Mesendoderm (in vitro differentiated cells): ENCODE measurements at regions not wholly inside any gene's neighbourhood (a gene's known extent, or its start where the extent isn't known, plus 50 kb on each side); places are given as distances from the start of the nearest gene placed in this dataset.
"Not testable (repeated sequence)": the region's sequence is repeated elsewhere in the genome, so short reads cannot be mapped to it uniquely, and the experiment has no call there.

ENCODE experiments used
- DNase-seq: peaks from one replicate; pipeline ENCODE4 v3.0.0; 2013
- H2AK5ac ChIP-seq: 2 replicates; pipeline ENCODE4 v1.6.1; 2013; ENCODE audit warnings: low read length, inconsistent platforms
- H2BK120ac ChIP-seq: 2 replicates; pipeline ENCODE4 v1.6.1; 2013; ENCODE audit warnings: low read depth, mild to moderate bottlenecking, low read length, moderate library complexity, mixed read lengths
- H2BK15ac ChIP-seq: replicated peaks from 2 replicates; pipeline ENCODE4 v1.6.1; 2013; ENCODE audit warnings: low read depth, mild to moderate bottlenecking, moderate library complexity
- H2BK5ac ChIP-seq: 2 replicates; pipeline ENCODE4 v1.6.1; 2013; ENCODE audit warnings: low read length, inconsistent platforms
- H3K18ac ChIP-seq: 2 replicates; pipeline ENCODE4 v1.6.1; 2013; ENCODE audit warnings: mild to moderate bottlenecking, low read length, mixed read lengths
- H3K23ac ChIP-seq: one replicate; pipeline ENCODE4 v1.6.1; 2013; ENCODE audit warnings: low read length
- H3K27ac ChIP-seq: 2 replicates; pipeline ENCODE4 v1.5.1; 2013; ENCODE audit warnings: low read depth, mild to moderate bottlenecking, inconsistent platforms, low read length, moderate library complexity
- H3K27me3 ChIP-seq: 2 replicates; pipeline ENCODE4 v1.6.1; 2013; ENCODE audit warnings: low read length, control low read depth, mild to moderate bottlenecking, inconsistent platforms; ENCODE audit not compliant: insufficient read depth, poor library complexity
- H3K36me3 ChIP-seq: 2 replicates; pipeline ENCODE4 v1.6.1; 2013; ENCODE audit warnings: low read length, inconsistent platforms; ENCODE audit not compliant: control insufficient read depth, insufficient read depth
- H3K4ac ChIP-seq: one replicate; pipeline ENCODE4 v1.6.1; 2013; ENCODE audit warnings: low read depth, mild to moderate bottlenecking, low read length, moderate library complexity
- H3K4me1 ChIP-seq: 2 replicates; pipeline ENCODE4 v1.6.1; 2013; ENCODE audit warnings: low read depth, low read length, inconsistent platforms; ENCODE audit not compliant: control insufficient read depth
- H3K4me2 ChIP-seq: 2 replicates; pipeline ENCODE4 v1.6.1; 2013; ENCODE audit warnings: low read length
- H3K4me3 ChIP-seq: 2 replicates; pipeline ENCODE4 v1.5.1; 2013; ENCODE audit warnings: mild to moderate bottlenecking, low read length
- H3K56ac ChIP-seq: one replicate; pipeline ENCODE4 v1.6.1; 2013; ENCODE audit warnings: low read length
- H3K79me1 ChIP-seq: 2 replicates; pipeline ENCODE4 v1.6.1; 2013; ENCODE audit warnings: low read length, inconsistent platforms
- H3K79me2 ChIP-seq: 2 replicates; pipeline ENCODE4 v1.6.1; 2013; ENCODE audit warnings: mild to moderate bottlenecking, low read length; ENCODE audit not compliant: control insufficient read depth, insufficient read depth
- H3K9ac ChIP-seq: 2 replicates; pipeline ENCODE4 v1.6.1; 2013; ENCODE audit warnings: low read length, inconsistent platforms
- H4K5ac ChIP-seq: one replicate; pipeline ENCODE4 v1.6.1; 2013; ENCODE audit warnings: low read length
- H4K8ac ChIP-seq: one replicate; pipeline ENCODE4 v1.6.1; 2013; ENCODE audit warnings: low read depth, mild to moderate bottlenecking, control low read depth, low read length, moderate library complexity
- WGBS: extraction: QIAGEN DNeasy Blood & Tissue Kit; methylation state at CpG from one replicate; pipeline ENCODE4 v1.1.7; 2013; ENCODE audit warnings: low lambda C conversion rate, missing lambda C conversion rate; ENCODE audit not compliant: insufficient coverage; ENCODE audit errors: extremely low coverage; 5-methylcytosine and 5-hydroxymethylcytosine counted together

DNA sequence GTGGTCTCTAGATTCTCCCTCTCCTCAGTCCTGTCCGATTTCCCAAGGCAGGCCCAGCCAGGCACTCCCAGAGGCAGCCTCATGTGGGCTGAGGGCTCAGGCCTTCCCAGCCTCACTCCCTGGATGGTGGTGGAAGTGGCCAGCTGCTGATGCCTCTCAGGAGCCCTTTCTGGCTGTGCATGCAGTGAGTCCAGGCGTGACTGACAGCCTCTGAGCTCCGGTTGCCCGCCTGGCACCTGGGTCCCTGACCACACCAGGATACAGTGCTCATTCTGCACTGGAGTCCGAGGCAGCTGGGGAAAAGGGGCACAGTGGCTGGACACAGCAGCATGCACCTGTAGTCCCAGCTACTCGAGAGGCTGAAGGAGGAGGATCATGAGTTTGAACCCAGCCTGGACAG lies 132.6 kb downstream of the CUL2 start:
- no peak for DNase-seq
- Histone ChIP-seq H2BK15ac (no peak overlapping the region), H3K9ac (no peak overlapping the region), H2BK120ac (no peak overlapping the region), H3K27me3 (no peaks in the 10 kb centered on the region), H3K36me3 (no peaks in the 10 kb centered on the region), H4K8ac (no peak overlapping the region), H3K4me3 (no peak overlapping the region), H3K4me1 (no peaks in the 10 kb centered on the region), H2BK5ac (no peak overlapping the region), H3K56ac (no peak overlapping the region), H3K79me2 (no peaks in the 10 kb centered on the region), H3K23ac (no peak overlapping the region), H3K79me1 (no peaks in the 10 kb centered on the region), H3K4ac (no peak overlapping the region), H3K4me2 (no peak overlapping the region), H3K27ac (no peak overlapping the region), H3K18ac (no peak overlapping the region), H2AK5ac (no peak overlapping the region), H4K5ac (no peak overlapping the region)
- no CpG with 5 or more reads among the region's 6 CpGs for WGBS

DNA sequence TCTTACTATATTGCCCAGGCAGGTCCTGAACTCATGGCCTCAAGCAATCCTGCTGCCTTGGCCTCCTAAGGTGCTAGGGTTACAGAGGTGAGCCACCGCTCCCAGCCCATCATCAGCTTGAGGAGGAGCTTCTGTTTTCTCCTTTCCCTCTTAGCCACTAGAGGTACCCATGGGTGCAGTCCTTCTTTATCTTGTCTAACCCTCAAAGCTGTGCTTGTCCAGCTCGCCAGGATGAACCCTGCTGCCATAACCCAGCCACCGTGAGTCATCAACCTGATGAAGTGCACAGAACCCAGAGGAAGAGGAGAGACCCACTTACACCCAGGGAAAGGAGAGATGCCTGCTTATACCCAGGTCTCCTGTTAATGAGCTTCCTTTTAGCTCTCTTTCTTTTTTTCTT lies 133.4 kb downstream of the CUL2 start:
- Histone ChIP-seq H3K18ac (no peak overlapping the region), H3K27ac (no peak overlapping the region), H3K27me3 (no peaks in the 10 kb centered on the region), H4K8ac (no peak overlapping the region), H3K23ac (no peak overlapping the region), H3K4me2 (no peak overlapping the region), H2AK5ac (no peak overlapping the region), H2BK15ac (no peak overlapping the region), H3K79me1 (no peaks in the 10 kb centered on the region), H3K4ac (no peak overlapping the region), H3K79me2 (no peaks in the 10 kb centered on the region), H4K5ac (no peak overlapping the region), H3K56ac (no peak overlapping the region), H3K4me3 (no peak overlapping the region), H3K9ac (no peak overlapping the region), H2BK5ac (no peak overlapping the region), H2BK120ac (no peak overlapping the region), H3K36me3 (no peaks in the 10 kb centered on the region), H3K4me1 (no peaks in the 10 kb centered on the region)
- DNase-seq: no peak
- WGBS: no CpG with 5 or more reads among the region's 3 CpGs

DNA sequence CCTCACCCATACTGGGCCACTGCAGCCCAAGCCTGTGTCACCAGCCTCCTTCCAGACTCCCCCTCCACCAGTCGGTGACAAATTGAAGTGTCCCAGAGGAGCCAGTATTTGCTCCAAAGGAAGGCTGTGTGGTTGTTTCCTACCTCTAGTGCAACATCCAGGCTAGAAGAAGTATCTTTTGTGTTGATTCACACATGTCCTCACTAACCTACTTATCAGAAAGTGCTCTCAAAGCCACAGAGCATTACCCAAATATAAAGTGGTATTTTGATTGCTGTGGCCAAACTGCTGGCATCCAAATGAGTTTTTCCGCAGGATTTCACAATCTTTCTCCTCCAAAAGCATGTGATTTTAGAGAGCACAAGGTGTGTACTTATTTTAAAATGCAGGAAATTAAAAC lies 134.8 kb downstream of the CUL2 start:
- no CpG with 5 or more reads among the region's 2 CpGs for WGBS
- no peak overlapping the region for H3K9ac ChIP-seq
- H3K27me3 ChIP-seq: no peaks in the 10 kb centered on the region
- H3K18ac ChIP-seq: no peak overlapping the region
- no peak overlapping the region for H2BK120ac ChIP-seq
- no peaks in the 10 kb centered on the region for H3K79me2 ChIP-seq
- no peak overlapping the region for H3K4me3 ChIP-seq
- no peak for DNase-seq
- no peak overlapping the region for H2AK5ac ChIP-seq
- H3K56ac ChIP-seq: no peak overlapping the region
- no peak overlapping the region for H3K23ac ChIP-seq
- H3K79me1 ChIP-seq: no peaks in the 10 kb centered on the region
- no peak overlapping the region for H3K27ac ChIP-seq
- H2BK15ac ChIP-seq: no peak overlapping the region
- H3K36me3 ChIP-seq: no peaks in the 10 kb centered on the region
- no peak overlapping the region for H4K8ac ChIP-seq
- no peak overlapping the region for H3K4me2 ChIP-seq
- H4K5ac ChIP-seq: no peak overlapping the region
- H3K4me1 ChIP-seq: no peaks in the 10 kb centered on the region
- H3K4ac ChIP-seq: no peak overlapping the region
- H2BK5ac ChIP-seq: no peak overlapping the region

DNA sequence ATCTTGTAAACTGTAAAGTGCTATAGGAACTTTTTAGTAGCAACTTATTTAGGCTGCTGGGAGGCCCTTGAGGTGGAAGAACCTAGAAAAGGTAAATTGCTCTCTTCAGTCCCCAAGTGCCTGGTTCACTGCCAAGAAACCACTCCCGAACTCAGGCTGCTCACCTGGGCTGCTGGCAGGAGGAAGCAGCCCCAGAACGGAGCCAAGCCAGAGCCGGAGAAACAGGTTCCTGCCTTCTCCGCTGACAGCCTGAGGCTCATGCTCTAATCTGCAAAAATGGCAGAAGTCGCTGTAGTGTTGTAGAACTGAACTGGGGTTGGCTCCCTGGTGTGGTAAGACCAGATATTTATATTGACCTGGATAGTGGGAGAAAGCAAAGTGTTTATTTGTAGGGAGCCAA lies 136.0 kb downstream of the CUL2 start:
- Histone ChIP-seq H3K79me2 (no peaks in the 10 kb centered on the region), H3K23ac (no peak overlapping the region), H3K18ac (no peak overlapping the region), H3K27ac (no peak overlapping the region), H2BK15ac (no peak overlapping the region), H3K9ac (no peak overlapping the region), H3K4me2 (no peak overlapping the region), H2BK120ac (no peak overlapping the region), H3K79me1 (no peaks in the 10 kb centered on the region), H4K8ac (no peak overlapping the region), H3K4me1 (no peaks in the 10 kb centered on the region), H3K36me3 (no peaks in the 10 kb centered on the region), H3K27me3 (no peaks in the 10 kb centered on the region), H3K4me3 (no peak overlapping the region), H3K56ac (no peak overlapping the region), H2BK5ac (no peak overlapping the region), H3K4ac (no peak overlapping the region), H2AK5ac (no peak overlapping the region), H4K5ac (no peak overlapping the region)
- no CpG with 5 or more reads among the region's 5 CpGs for WGBS
- DNase-seq: peak; percentile 54

DNA sequence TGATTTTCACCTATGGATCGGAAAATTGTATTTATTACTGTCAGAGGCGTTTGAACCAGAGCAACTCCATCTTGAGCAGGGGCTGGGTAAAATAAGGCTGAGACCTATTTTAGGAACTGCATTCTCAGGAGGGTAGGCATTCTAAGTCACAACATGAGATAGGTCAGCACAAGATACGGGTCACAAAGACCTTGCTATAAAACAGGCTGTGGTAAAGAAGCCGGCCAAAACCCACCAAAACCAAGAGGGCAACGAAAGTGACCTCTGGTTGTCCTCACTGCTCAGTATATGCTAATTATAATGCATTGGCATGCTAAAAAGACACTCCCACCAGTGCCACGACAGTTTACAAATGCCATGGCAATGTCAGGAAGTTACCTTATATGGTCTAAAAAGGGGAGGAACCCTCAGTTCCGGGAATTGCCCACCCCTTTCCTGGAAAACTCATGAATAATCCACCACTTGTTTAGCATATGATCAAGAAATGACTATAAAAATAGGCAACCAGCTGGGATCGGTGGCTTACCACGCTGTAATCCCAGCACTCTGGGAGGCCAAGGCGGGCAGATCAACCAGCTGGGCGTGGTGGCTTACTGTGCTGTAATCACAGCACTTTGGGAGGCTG lies 136.3 kb upstream of the PARD3 start:
- not testable (repeated sequence) for H3K27ac ChIP-seq, H4K5ac ChIP-seq, H3K4me2 ChIP-seq, H3K79me1 ChIP-seq, H3K27me3 ChIP-seq, H2BK5ac ChIP-seq, H4K8ac ChIP-seq, H2AK5ac ChIP-seq, H2BK120ac ChIP-seq, H3K56ac ChIP-seq, H3K36me3 ChIP-seq, H3K23ac ChIP-seq, H3K79me2 ChIP-seq, H3K4me1 ChIP-seq, DNase-seq, H2BK15ac ChIP-seq, H3K4me3 ChIP-seq, H3K9ac ChIP-seq, H3K18ac ChIP-seq, H3K4ac ChIP-seq
- WGBS: no CpG with 5 or more reads among the region's 11 CpGs

DNA sequence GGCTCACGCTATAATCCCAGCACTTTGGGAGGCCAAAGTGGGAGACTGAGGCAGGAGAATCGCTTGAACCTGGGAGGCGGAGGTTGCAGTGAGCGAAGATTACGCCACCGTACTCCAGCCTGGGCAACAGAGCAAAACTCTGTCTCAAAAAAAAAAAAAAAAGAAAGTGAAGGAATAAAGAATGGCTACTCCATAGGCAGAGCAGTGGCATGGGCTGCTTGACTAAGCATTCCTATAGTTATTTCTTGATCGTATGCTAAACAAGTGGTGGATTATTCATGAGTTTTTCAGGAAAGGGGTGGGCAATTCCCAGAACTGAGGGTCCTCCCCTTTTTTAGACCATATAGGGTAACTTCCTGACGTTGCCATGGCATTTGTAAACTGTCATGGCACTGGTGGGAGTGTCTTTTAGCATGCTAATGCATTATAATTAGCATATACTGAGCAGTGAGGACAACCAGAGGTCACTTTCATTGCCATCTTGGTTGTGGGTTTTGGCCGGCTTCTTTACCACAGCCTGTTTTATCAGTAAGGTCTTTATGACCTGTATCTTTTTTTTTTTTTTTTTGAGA lies 130.9 kb upstream of the PARD3 start:
- H4K8ac ChIP-seq, H3K79me1 ChIP-seq, H4K5ac ChIP-seq, DNase-seq, H3K36me3 ChIP-seq, H2BK5ac ChIP-seq, H2BK15ac ChIP-seq, H3K27me3 ChIP-seq, H2AK5ac ChIP-seq, H3K4me2 ChIP-seq, H3K27ac ChIP-seq, H3K18ac ChIP-seq, H2BK120ac ChIP-seq, H3K56ac ChIP-seq, H3K23ac ChIP-seq, H3K4ac ChIP-seq, H3K9ac ChIP-seq, H3K4me3 ChIP-seq, H3K79me2 ChIP-seq: not testable (repeated sequence)
- WGBS: no CpG with 5 or more reads among the region's 9 CpGs
- peaks cover 12% of the 10 kb centered on the region for H3K4me1 ChIP-seq
